ENCODE measurements at regions not wholly inside any gene's neighbourhood (a gene's known extent, or its start where the extent isn't known, plus 50 kb on each side); places are given as distances from the start of the nearest gene placed in this dataset.
A peak's percentile ranks its signal among the peaks of the same experiment; 100 is the strongest.

GRCh38 chr7:12066004-12066403 is 145.1 kb upstream of the TMEM106B start:
- Histone ChIP-seq H3K4me3 (no peak overlapping the region), H3K27me3 (no peaks in the 10 kb centered on the region), H3K9me3 (no peaks in the 10 kb centered on the region), H3K4me1 (ENCODE audit: insufficient read depth) (no peaks in the 10 kb centered on the region), H3K36me3 (no peaks in the 10 kb centered on the region), H3K27ac (no peak overlapping the region)
- WGBS, 3 donors = 90 to 92% (median 91%) methylated on average over 4 of the region's 4 CpGs
- DNase-seq = no peak
- TF ChIP-seq, protein P1, sequence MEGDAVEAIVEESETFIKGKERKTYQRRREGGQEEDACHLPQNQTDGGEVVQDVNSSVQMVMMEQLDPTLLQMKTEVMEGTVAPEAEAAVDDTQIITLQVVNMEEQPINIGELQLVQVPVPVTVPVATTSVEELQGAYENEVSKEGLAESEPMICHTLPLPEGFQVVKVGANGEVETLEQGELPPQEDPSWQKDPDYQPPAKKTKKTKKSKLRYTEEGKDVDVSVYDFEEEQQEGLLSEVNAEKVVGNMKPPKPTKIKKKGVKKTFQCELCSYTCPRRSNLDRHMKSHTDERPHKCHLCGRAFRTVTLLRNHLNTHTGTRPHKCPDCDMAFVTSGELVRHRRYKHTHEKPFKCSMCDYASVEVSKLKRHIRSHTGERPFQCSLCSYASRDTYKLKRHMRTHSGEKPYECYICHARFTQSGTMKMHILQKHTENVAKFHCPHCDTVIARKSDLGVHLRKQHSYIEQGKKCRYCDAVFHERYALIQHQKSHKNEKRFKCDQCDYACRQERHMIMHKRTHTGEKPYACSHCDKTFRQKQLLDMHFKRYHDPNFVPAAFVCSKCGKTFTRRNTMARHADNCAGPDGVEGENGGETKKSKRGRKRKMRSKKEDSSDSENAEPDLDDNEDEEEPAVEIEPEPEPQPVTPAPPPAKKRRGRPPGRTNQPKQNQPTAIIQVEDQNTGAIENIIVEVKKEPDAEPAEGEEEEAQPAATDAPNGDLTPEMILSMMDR (IDR thresholded peaks at IDR 0.05) = no peak
- TF ChIP-seq EP300 (IDR thresholded peaks at IDR 0.05) (no peak), POLR2A (IDR thresholded peaks at IDR 0.05) (no peak)
- intact Hi-C loops (cut with DNase I) = no loop called here

GRCh38 chr7:12066521-12066920 is 144.6 kb upstream of the TMEM106B start:
- TF ChIP-seq POLR2A (IDR thresholded peaks at IDR 0.05) = no peak
- TF ChIP-seq, protein P1 (IDR thresholded peaks at IDR 0.05) = no peak
- no peak for TF ChIP-seq EP300 (IDR thresholded peaks at IDR 0.05)
- Histone ChIP-seq H3K27ac (no peak overlapping the region), H3K4me1 (ENCODE audit: insufficient read depth) (no peaks in the 10 kb centered on the region), H3K36me3 (no peaks in the 10 kb centered on the region), H3K27me3 (no peaks in the 10 kb centered on the region), H3K4me3 (no peak overlapping the region), H3K9me3 (no peaks in the 10 kb centered on the region)
- 79 to 85% (median 80%) methylated on average over 2 of the region's 2 CpGs for WGBS, 3 donors
- intact Hi-C loops (cut with DNase I) = no loop called here
- no peak for DNase-seq

DNA sequence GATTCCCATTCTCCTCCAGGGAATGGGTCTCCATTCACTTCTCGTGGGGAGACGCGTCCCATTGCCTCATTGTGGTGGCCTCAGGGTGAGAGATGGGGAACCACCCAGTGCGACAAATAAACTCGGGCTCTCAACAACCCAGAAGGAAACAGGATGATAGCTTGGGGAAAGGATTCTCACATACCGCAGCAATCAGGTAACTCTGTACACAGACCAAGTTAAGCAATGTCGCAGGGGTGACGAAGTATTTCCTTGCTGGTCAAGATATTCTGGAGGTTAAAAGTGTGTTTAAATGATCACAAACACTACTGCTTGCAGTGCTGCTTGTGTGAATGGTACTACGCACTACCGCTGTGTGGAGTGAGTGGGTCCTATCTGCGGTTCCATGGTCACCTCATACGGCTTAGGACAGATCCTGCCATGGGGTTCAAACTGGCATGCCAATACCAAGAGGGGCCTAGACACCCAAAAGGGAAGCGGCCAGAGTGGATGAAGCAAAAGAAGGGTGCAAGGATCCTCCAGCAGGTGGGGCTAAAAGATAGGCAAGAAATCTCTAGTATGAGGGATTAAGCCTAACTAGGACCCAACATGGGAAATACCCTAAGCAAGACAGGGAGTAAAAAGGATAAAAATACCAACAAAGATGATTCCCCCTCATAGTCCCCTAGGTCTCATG is 143.8 kb upstream of the TMEM106B start:
- Histone ChIP-seq H3K4me1 (ENCODE audit: insufficient read depth) (no peaks in the 10 kb centered on the region), H3K27me3 (no peaks in the 10 kb centered on the region), H3K27ac (no peak overlapping the region), H3K4me3 (no peak overlapping the region), H3K36me3 (no peaks in the 10 kb centered on the region), H3K9me3 (no peaks in the 10 kb centered on the region)
- intact Hi-C loops (cut with DNase I) = no loop called here
- 78 to 84% (median 81%) methylated on average over 13 of the region's 13 CpGs for WGBS, 3 donors
- peak in 1 of 5 donors; percentile 21 for DNase-seq
- no peak for TF ChIP-seq POLR2A (IDR thresholded peaks at IDR 0.05)
- no peak for TF ChIP-seq EP300 (IDR thresholded peaks at IDR 0.05)
- TF ChIP-seq, protein P1 (IDR thresholded peaks at IDR 0.05) = no peak

GRCh38 chr7:12069757-12070156 is 141.3 kb upstream of the TMEM106B start:
- Histone ChIP-seq H3K27ac (no peak overlapping the region), H3K27me3 (no peaks in the 10 kb centered on the region), H3K4me1 (ENCODE audit: insufficient read depth) (no peaks in the 10 kb centered on the region), H3K9me3 (no peaks in the 10 kb centered on the region), H3K36me3 (no peaks in the 10 kb centered on the region), H3K4me3 (no peak overlapping the region)
- WGBS, 3 donors = 53 to 97% (median 92%) methylated on average over 1 of the region's 1 CpG
- DNase-seq = no peak
- TF ChIP-seq POLR2A (IDR thresholded peaks at IDR 0.05) (no peak), EP300 (IDR thresholded peaks at IDR 0.05) (no peak)
- TF ChIP-seq, protein P1 (IDR thresholded peaks at IDR 0.05) = no peak
- intact Hi-C loops (cut with DNase I) = no loop called here

Measured in ovary (tissue), 7 donors.